Testis (tissue), 2 donors: ENCODE measurements at regions not wholly inside any gene's neighbourhood (a gene's known extent, or its start where the extent isn't known, plus 50 kb on each side); places are given as distances from the start of the nearest gene placed in this dataset.
"Not testable (repeated sequence)": the region's sequence is repeated elsewhere in the genome, so short reads cannot be mapped to it uniquely, and the experiment has no call there.

Experiments
- POLR2A ChIP-seq: fragments of 450-650 bp; IDR thresholded peaks from one replicate; pipeline ENCODE4 v1.6.1; 2017; ENCODE audit warnings: antibody characterized with exemption, mild to moderate bottlenecking, moderate library complexity
- TF ChIP-seq, protein P1 (sequence below), 3 experiments: fragments of 450-650 bp in 2 of 3; fragments of 200-600 bp in 1 of 3; sonication (generic) in 1 of 3; IDR thresholded peaks; one replicate each; pipeline ENCODE4 v1.5.1; 2016 to 2019; ENCODE audit warnings: antibody characterized with exemption in 3 of 3, mild to moderate bottlenecking in 2 of 3, moderate library complexity in 1 of 3

DNA sequence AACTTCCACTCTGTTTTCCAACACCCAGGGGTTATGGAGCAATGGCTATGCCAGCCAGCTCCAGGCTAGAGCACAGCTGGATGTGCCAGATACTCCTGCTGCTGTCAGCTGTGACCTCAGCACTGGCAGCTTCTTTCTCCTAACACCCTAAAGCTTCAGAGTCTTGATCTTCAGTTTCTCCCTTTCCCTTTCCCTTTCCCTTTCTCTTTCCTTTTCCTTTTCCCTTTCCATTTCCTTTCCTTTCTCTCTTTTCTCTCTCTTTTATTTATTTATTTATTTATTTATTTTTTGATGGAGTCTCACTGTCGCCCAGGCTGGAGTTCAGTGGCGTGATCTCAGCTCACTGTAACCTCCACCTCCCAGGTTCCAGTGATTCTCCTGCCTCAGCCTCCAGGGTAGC is 237.0 kb downstream of the ZNF37A start:
- TF ChIP-seq, protein P1, sequence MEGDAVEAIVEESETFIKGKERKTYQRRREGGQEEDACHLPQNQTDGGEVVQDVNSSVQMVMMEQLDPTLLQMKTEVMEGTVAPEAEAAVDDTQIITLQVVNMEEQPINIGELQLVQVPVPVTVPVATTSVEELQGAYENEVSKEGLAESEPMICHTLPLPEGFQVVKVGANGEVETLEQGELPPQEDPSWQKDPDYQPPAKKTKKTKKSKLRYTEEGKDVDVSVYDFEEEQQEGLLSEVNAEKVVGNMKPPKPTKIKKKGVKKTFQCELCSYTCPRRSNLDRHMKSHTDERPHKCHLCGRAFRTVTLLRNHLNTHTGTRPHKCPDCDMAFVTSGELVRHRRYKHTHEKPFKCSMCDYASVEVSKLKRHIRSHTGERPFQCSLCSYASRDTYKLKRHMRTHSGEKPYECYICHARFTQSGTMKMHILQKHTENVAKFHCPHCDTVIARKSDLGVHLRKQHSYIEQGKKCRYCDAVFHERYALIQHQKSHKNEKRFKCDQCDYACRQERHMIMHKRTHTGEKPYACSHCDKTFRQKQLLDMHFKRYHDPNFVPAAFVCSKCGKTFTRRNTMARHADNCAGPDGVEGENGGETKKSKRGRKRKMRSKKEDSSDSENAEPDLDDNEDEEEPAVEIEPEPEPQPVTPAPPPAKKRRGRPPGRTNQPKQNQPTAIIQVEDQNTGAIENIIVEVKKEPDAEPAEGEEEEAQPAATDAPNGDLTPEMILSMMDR (IDR thresholded peaks at IDR 0.05): not testable (repeated sequence)
- TF ChIP-seq POLR2A: not testable (repeated sequence)
